ENCODE measurements at regions not wholly inside any gene's neighbourhood (a gene's known extent, or its start where the extent isn't known, plus 50 kb on each side); places are given as distances from the start of the nearest gene placed in this dataset.

- TF ChIP-seq EZH2 (IDR thresholded peaks at IDR 0.05; ENCODE audit: borderline replicate concordance, low read depth, low read length, poor library complexity, severe bottlenecking), result no peak
- TF ChIP-seq, protein P1, sequence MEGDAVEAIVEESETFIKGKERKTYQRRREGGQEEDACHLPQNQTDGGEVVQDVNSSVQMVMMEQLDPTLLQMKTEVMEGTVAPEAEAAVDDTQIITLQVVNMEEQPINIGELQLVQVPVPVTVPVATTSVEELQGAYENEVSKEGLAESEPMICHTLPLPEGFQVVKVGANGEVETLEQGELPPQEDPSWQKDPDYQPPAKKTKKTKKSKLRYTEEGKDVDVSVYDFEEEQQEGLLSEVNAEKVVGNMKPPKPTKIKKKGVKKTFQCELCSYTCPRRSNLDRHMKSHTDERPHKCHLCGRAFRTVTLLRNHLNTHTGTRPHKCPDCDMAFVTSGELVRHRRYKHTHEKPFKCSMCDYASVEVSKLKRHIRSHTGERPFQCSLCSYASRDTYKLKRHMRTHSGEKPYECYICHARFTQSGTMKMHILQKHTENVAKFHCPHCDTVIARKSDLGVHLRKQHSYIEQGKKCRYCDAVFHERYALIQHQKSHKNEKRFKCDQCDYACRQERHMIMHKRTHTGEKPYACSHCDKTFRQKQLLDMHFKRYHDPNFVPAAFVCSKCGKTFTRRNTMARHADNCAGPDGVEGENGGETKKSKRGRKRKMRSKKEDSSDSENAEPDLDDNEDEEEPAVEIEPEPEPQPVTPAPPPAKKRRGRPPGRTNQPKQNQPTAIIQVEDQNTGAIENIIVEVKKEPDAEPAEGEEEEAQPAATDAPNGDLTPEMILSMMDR (conservative IDR thresholded peaks at IDR 0.05; ENCODE audit: low read depth, low read length), result no peak
Measured at GRCh38 chr6:139850512-139850911, 476.1 kb upstream of the CITED2 start.

All from A673 (cell line).